CD14-positive monocyte (primary cell): ENCODE measurements at regions not wholly inside any gene's neighbourhood (a gene's known extent, or its start where the extent isn't known, plus 50 kb on each side); places are given as distances from the start of the nearest gene placed in this dataset.

Source experiments
- DNase-seq, 3 donors: peaks; one replicate each; pipeline ENCODE4 v3.0.0-alpha.2; 2011 to 2022
- H2AFZ ChIP-seq: 2 replicates; pipeline ENCODE4 v1.6.0; 2012; ENCODE audit warnings: mild to moderate bottlenecking, low read depth, low read length, inconsistent platforms; ENCODE audit not compliant: insufficient read depth, poor library complexity, severe bottlenecking
- H3K27ac ChIP-seq, 2 donors: 1 replicate in 1 of 2; 2 replicates in 1 of 2; pipeline ENCODE4 v1.5.1; 2012 to 2013; ENCODE audit warnings: low read length in 2 of 2, control low read depth in 1 of 2, inconsistent platforms in 1 of 2, low read depth in 1 of 2, mild to moderate bottlenecking in 1 of 2
- H3K27me3 ChIP-seq, 2 donors: one replicate each; pipeline versions ENCODE4 v1.6.0 to v1.6.1; 2011 to 2013; ENCODE audit warnings: low read length in 2 of 2; ENCODE audit not compliant: control insufficient read depth in 2 of 2, insufficient read depth in 2 of 2
- H3K36me3 ChIP-seq, 2 donors: replicated peaks in 1 of 2; 1 replicate in 1 of 2; 2 replicates in 1 of 2; pipeline versions ENCODE4 v1.5.1 to v1.6.1; 2012 to 2013; ENCODE audit warnings: low read length in 2 of 2, control low read depth in 1 of 2, inconsistent platforms in 1 of 2, mild to moderate bottlenecking in 1 of 2; ENCODE audit not compliant: insufficient read depth in 2 of 2, control insufficient read depth in 1 of 2
- H3K4me1 ChIP-seq, 2 donors: 1 replicate in 1 of 2; 2 replicates in 1 of 2; pipeline versions ENCODE4 v1.5.1 to v1.6.1; 2012 to 2013; ENCODE audit warnings: low read length in 2 of 2, control low read depth in 1 of 2, inconsistent platforms in 1 of 2, mild to moderate bottlenecking in 1 of 2, moderate library complexity in 1 of 2; ENCODE audit not compliant: insufficient read depth in 2 of 2, control insufficient read depth in 1 of 2
- H3K4me2 ChIP-seq: replicated peaks from 2 replicates; pipeline ENCODE3; 2012; ENCODE audit warnings: low read length, moderate library complexity, mild to moderate bottlenecking; ENCODE audit not compliant: poor library complexity, severe bottlenecking; ENCODE audit errors: extremely low read depth
- H3K4me3 ChIP-seq, 3 experiments: fragments of 200-600 bp in 1 of 3; sonication (generic) in 1 of 3; replicated peaks in 1 of 3; 1 replicate in 2 of 3; 2 replicates in 1 of 3; pipeline ENCODE4 v1.5.1; 2011 to 2013; ENCODE audit warnings: low read length in 3 of 3, mild to moderate bottlenecking in 3 of 3, control low read depth in 2 of 3, low read depth in 2 of 3, inconsistent platforms in 1 of 3, moderate library complexity in 1 of 3
- H3K79me2 ChIP-seq: 2 replicates; pipeline ENCODE4 v1.6.0; 2012; ENCODE audit warnings: mild to moderate bottlenecking, control low read depth, inconsistent platforms, low read length, moderate library complexity; ENCODE audit not compliant: insufficient read depth
- H3K9ac ChIP-seq: 2 replicates; pipeline ENCODE4 v1.6.0; 2017; ENCODE audit warnings: low read length, mild to moderate bottlenecking; ENCODE audit not compliant: insufficient read depth, poor library complexity, severe bottlenecking
- H3K9me3 ChIP-seq, 2 donors: replicated peaks in 1 of 2; 1 replicate in 1 of 2; 2 replicates in 1 of 2; pipeline versions ENCODE4 v1.5.1 to v1.6.1; 2012 to 2013; ENCODE audit warnings: low read length in 2 of 2, control low read depth in 1 of 2; ENCODE audit not compliant: control insufficient read depth in 1 of 2, insufficient read depth in 1 of 2
- H4K20me1 ChIP-seq: 2 replicates; pipeline ENCODE4 v1.6.0; 2012; ENCODE audit warnings: mild to moderate bottlenecking, low read length, control low read depth, moderate library complexity; ENCODE audit not compliant: insufficient read depth
- H3K27ac Mint-ChIP-seq, 7 donors: one replicate each; pipeline ENCODE4 v1.8.0; 2020; ENCODE audit warnings: mild to moderate bottlenecking in 7 of 7, mixed read lengths in 7 of 7, moderate library complexity in 6 of 7, inconsistent platforms in 2 of 7
- H3K27me3 Mint-ChIP-seq, 3 donors: one replicate each; pipeline ENCODE4 v1.8.0; 2021 to 2022; ENCODE audit warnings: low read depth in 3 of 3, mild to moderate bottlenecking in 3 of 3, mixed read lengths in 3 of 3, moderate library complexity in 3 of 3, inconsistent platforms in 1 of 3
- H3K36me3 Mint-ChIP-seq, 2 donors: one replicate each; pipeline ENCODE4 v1.8.0; 2020; ENCODE audit warnings: mixed read lengths in 2 of 2, inconsistent platforms in 1 of 2, mild to moderate bottlenecking in 1 of 2
- H3K4me1 Mint-ChIP-seq: one replicate; pipeline ENCODE4 v1.8.0; 2020; ENCODE audit warnings: mild to moderate bottlenecking, mixed read lengths
- H3K4me3 Mint-ChIP-seq, 2 donors: one replicate each; pipeline ENCODE4 v1.8.0; 2020; ENCODE audit warnings: mild to moderate bottlenecking in 2 of 2, mixed read lengths in 2 of 2, moderate library complexity in 1 of 2
- H3K9me3 Mint-ChIP-seq, 7 donors: one replicate each; pipeline ENCODE4 v1.8.0; 2020 to 2022; ENCODE audit warnings: mixed read lengths in 7 of 7, mild to moderate bottlenecking in 6 of 7, moderate library complexity in 6 of 7, inconsistent platforms in 2 of 7
- CTCF ChIP-seq: fragments of 200-600 bp; IDR thresholded peaks from one replicate; pipeline ENCODE4 v1.8.0; 2022; ENCODE audit warnings: antibody characterized with exemption, mild to moderate bottlenecking
- WGBS: methylation state at CpG from one replicate; pipeline ENCODE4 v1.1.5; 2013; ENCODE audit warnings: missing lambda C conversion rate; ENCODE audit not compliant: insufficient coverage; 5-methylcytosine and 5-hydroxymethylcytosine counted together
- intact Hi-C, 2 donors: fragments of 100-400 bp; cut with micrococcal nuclease; formaldehyde crosslinking; loops; one replicate each; pipeline versions ENCODE4 v1.15.0 to v1.15.1; 2023

GRCh38 chr3:54004335-54004734 is 112.7 kb upstream of the SELENOK start:
- H3K36me3 ChIP-seq = no peaks in the 10 kb centered on the region
- no peak overlapping the region for H2AFZ ChIP-seq
- no peak overlapping the region for H3K4me2 ChIP-seq
- H3K4me1 Mint-ChIP-seq = no peaks in the 10 kb centered on the region
- peaks cover 0 to 8% (median 5%) of the 10 kb centered on the region in 3 donors for H3K27me3 Mint-ChIP-seq
- no peaks in the 10 kb centered on the region for H3K79me2 ChIP-seq
- H3K4me3 ChIP-seq = no peak overlapping the region
- no peak overlapping the region for H3K27ac Mint-ChIP-seq
- no peaks in the 10 kb centered on the region for H3K36me3 Mint-ChIP-seq
- no peaks in the 10 kb centered on the region for H3K4me1 ChIP-seq
- DNase-seq = no peak
- intact Hi-C loops = no loop called here
- no peaks in the 10 kb centered on the region for H3K27me3 ChIP-seq
- H3K9ac ChIP-seq = no peak overlapping the region
- WGBS = 80% methylated on average over 3 of the region's 5 CpGs
- H3K4me3 Mint-ChIP-seq = no peak overlapping the region
- no peaks in the 10 kb centered on the region for H4K20me1 ChIP-seq
- no peak overlapping the region for H3K27ac ChIP-seq
- H3K9me3 ChIP-seq = no peaks in the 10 kb centered on the region
- H3K9me3 Mint-ChIP-seq = peaks cover 2 to 16% (median 8%) of the 10 kb centered on the region in 7 donors
- TF ChIP-seq CTCF = no peak

GRCh38 chr3:54003136-54003535 is 111.5 kb upstream of the SELENOK start:
- peaks cover 2 to 11% (median 5%) of the 10 kb centered on the region in 7 donors for H3K9me3 Mint-ChIP-seq
- no peak overlapping the region for H3K4me3 ChIP-seq
- H3K4me1 Mint-ChIP-seq = no peaks in the 10 kb centered on the region
- H3K27ac Mint-ChIP-seq = peak overlapping the region in 1 of 7 donors; percentile 11
- no peak overlapping the region for H3K4me3 Mint-ChIP-seq
- H3K79me2 ChIP-seq = no peaks in the 10 kb centered on the region
- no peak for TF ChIP-seq CTCF
- 91% methylated on average over 4 of the region's 9 CpGs for WGBS
- H3K36me3 ChIP-seq = no peaks in the 10 kb centered on the region
- peaks cover 0 to 8% (median 6%) of the 10 kb centered on the region in 3 donors for H3K27me3 Mint-ChIP-seq
- no peaks in the 10 kb centered on the region for H3K9me3 ChIP-seq
- H3K36me3 Mint-ChIP-seq = no peaks in the 10 kb centered on the region
- no peak overlapping the region for H3K9ac ChIP-seq
- intact Hi-C loops = no loop called here
- no peaks in the 10 kb centered on the region for H3K4me1 ChIP-seq
- H3K27ac ChIP-seq = no peak overlapping the region
- H3K4me2 ChIP-seq = no peak overlapping the region
- no peaks in the 10 kb centered on the region for H4K20me1 ChIP-seq
- no peak overlapping the region for H2AFZ ChIP-seq
- DNase-seq = no peak
- H3K27me3 ChIP-seq = no peaks in the 10 kb centered on the region
